ENCODE measurements at regions not wholly inside any gene's neighbourhood (a gene's known extent, or its start where the extent isn't known, plus 50 kb on each side); places are given as distances from the start of the nearest gene placed in this dataset.

DNA sequence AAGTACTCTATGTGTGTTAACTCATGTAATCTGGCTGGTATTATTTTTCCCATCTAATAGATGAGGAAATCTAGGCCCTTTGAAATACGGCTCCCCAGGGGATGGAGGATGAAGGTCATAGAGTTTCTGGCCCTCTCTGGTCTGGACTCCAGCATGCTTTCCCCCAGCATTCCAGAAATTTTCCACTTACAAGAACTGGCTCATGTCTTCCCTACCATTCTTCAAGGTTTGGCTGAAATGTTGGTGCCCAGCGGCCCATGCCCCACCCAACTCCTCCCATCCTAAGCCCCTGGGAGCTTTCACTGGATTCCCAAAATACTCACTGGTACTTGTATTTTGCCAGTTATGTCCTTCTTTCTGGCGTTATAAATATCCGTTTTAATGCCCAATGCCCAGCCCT lies 237.5 kb upstream of the NLRP1 start:
- Histone ChIP-seq H3K4me1 (ENCODE audit: control insufficient read depth, insufficient read depth, low read length) (no peaks in the 10 kb centered on the region), H3K9me3 (ENCODE audit: control insufficient read depth, insufficient read depth, low read length) (no peaks in the 10 kb centered on the region), H3K27ac (ENCODE audit: low read length) (no peak overlapping the region), H3K4me3 (ENCODE audit: low read length) (no peak overlapping the region), H3K27me3 (ENCODE audit: control insufficient read depth, insufficient read depth, low read length) (no peaks in the 10 kb centered on the region), H3K36me3 (ENCODE audit: control insufficient read depth, insufficient read depth, low read length) (no peaks in the 10 kb centered on the region)
- Mint-ChIP-seq H3K4me1 (no peaks in the 10 kb centered on the region), H3K36me3 (no peaks in the 10 kb centered on the region), H3K27me3 (ENCODE audit: low read depth in 2 of 2) (peaks cover 8 to 44% of the 10 kb centered on the region in 2 donors), H3K9me3 (no peaks in the 10 kb centered on the region), H3K4me3 (no peak overlapping the region), H3K27ac (no peak overlapping the region)
- ATAC-seq (no peak), DNase-seq (no peak)
- TF ChIP-seq, protein P1, sequence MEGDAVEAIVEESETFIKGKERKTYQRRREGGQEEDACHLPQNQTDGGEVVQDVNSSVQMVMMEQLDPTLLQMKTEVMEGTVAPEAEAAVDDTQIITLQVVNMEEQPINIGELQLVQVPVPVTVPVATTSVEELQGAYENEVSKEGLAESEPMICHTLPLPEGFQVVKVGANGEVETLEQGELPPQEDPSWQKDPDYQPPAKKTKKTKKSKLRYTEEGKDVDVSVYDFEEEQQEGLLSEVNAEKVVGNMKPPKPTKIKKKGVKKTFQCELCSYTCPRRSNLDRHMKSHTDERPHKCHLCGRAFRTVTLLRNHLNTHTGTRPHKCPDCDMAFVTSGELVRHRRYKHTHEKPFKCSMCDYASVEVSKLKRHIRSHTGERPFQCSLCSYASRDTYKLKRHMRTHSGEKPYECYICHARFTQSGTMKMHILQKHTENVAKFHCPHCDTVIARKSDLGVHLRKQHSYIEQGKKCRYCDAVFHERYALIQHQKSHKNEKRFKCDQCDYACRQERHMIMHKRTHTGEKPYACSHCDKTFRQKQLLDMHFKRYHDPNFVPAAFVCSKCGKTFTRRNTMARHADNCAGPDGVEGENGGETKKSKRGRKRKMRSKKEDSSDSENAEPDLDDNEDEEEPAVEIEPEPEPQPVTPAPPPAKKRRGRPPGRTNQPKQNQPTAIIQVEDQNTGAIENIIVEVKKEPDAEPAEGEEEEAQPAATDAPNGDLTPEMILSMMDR (IDR thresholded peaks at IDR 0.05): no peak
- intact Hi-C loops (cut with micrococcal nuclease): no loop called here
- WGBS (ENCODE audit: insufficient coverage): 90% methylated on average over 2 of the region's 4 CpGs

DNA sequence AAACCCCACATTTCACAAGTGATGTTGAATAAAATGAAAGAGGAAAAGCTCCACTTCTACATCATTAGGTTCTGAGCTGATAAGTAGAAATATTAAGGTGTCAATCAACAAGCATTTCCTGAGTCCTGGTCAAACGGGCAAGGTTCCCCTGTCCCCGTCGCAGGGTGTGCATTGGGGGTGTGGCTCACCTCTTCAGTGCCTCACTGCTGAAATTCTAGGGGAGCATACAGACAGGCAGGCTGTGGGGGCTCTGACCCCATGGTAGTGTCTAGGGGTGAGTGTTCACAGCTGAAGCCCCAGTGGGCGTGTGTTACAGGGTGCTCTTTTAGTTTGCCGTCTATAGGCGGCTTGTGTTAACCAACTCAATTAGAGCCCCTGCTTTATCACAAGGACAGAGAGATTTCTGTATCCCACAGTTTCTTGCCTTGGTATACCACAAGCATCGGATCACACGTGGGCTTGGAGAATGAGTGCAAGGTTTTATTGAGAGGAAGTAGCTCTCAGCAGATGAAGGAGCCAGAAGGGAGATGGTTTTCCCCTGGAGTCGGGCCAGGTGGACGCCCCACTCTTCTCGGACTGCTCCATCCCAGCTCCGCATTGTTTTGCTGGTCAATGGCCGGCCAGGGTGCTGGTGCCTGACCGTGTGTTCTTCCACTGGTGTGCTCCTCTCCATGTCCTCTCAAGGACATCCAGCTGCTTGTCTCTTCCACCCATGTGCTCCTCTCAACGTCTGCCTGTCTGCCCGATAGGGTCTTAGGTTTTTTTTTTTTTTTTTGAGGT lies 238.2 kb upstream of the NLRP1 start:
- H3K27me3 Mint-ChIP-seq (ENCODE audit: low read depth in 2 of 2): peaks cover 8 to 47% of the 10 kb centered on the region in 2 donors
- TF ChIP-seq, protein P1 (IDR thresholded peaks at IDR 0.05): no peak

DNA sequence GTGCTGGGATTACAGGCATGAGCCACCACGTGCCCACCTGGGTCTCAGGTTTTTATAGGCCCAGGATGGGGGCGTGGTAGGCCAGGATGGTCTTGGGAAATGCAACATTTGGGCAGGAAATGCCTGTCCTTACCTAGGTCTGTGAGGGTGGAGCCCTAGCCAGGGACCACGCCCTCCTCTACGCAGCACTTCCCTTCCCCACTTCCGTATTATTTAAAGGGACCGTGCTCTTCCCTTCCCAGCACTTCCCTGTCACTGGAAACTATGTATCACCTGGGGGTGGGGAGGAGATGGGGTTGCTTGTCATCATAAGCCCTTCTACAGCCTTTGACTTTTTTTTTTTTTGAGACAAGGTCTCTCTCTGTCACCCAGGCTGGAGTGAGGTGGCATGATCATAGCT lies 238.9 kb upstream of the NLRP1 start:
- Mint-ChIP-seq H3K27ac (no peak overlapping the region), H3K4me1 (no peaks in the 10 kb centered on the region), H3K9me3 (no peaks in the 10 kb centered on the region), H3K27me3 (ENCODE audit: low read depth in 2 of 2) (peaks cover 6 to 46% of the 10 kb centered on the region in 2 donors), H3K36me3 (no peaks in the 10 kb centered on the region), H3K4me3 (no peak overlapping the region)
- H3K27ac ChIP-seq (ENCODE audit: low read length): no peak overlapping the region
- no peak for ATAC-seq
- no peaks in the 10 kb centered on the region for H3K4me1 ChIP-seq (ENCODE audit: control insufficient read depth, insufficient read depth, low read length)
- DNase-seq: no peak
- no peaks in the 10 kb centered on the region for H3K9me3 ChIP-seq (ENCODE audit: control insufficient read depth, insufficient read depth, low read length)
- H3K4me3 ChIP-seq (ENCODE audit: low read length): no peak overlapping the region
- H3K27me3 ChIP-seq (ENCODE audit: control insufficient read depth, insufficient read depth, low read length): no peaks in the 10 kb centered on the region
- TF ChIP-seq, protein P1 (IDR thresholded peaks at IDR 0.05): no peak
- 70% methylated on average over 4 of the region's 6 CpGs for WGBS (ENCODE audit: insufficient coverage)
- intact Hi-C loops (cut with micrococcal nuclease): no loop called here
- H3K36me3 ChIP-seq (ENCODE audit: control insufficient read depth, insufficient read depth, low read length): no peaks in the 10 kb centered on the region

More for the DNA sequence above, 238.2 kb upstream of the NLRP1 start:
- no peak overlapping the region for H3K27ac Mint-ChIP-seq
- DNase-seq: no peak
- no peak overlapping the region for H3K4me3 ChIP-seq (ENCODE audit: low read length)
- H3K36me3 Mint-ChIP-seq: no peaks in the 10 kb centered on the region
- ATAC-seq: no peak
- intact Hi-C loops (cut with micrococcal nuclease): no loop called here
- no peaks in the 10 kb centered on the region for H3K27me3 ChIP-seq (ENCODE audit: control insufficient read depth, insufficient read depth, low read length)
- no peaks in the 10 kb centered on the region for H3K4me1 ChIP-seq (ENCODE audit: control insufficient read depth, insufficient read depth, low read length)
- no peaks in the 10 kb centered on the region for H3K4me1 Mint-ChIP-seq
- 85% methylated on average over 15 of the region's 16 CpGs for WGBS (ENCODE audit: insufficient coverage)
- H3K36me3 ChIP-seq (ENCODE audit: control insufficient read depth, insufficient read depth, low read length): no peaks in the 10 kb centered on the region
- no peaks in the 10 kb centered on the region for H3K9me3 Mint-ChIP-seq
- H3K4me3 Mint-ChIP-seq: no peak overlapping the region
- no peak overlapping the region for H3K27ac ChIP-seq (ENCODE audit: low read length)
- H3K9me3 ChIP-seq (ENCODE audit: control insufficient read depth, insufficient read depth, low read length): no peaks in the 10 kb centered on the region
